ENCODE measurements at regions not wholly inside any gene's neighbourhood (a gene's known extent, or its start where the extent isn't known, plus 50 kb on each side); places are given as distances from the start of the nearest gene placed in this dataset.

- H3K4me3 Mint-ChIP-seq: no peak overlapping the region
Measured at GRCh38 chr11:131300439-131300717, 70.0 kb upstream of the NTM start.

More at GRCh38 chr11:131300439-131300717, 70.0 kb upstream of the NTM start:
- Histone ChIP-seq H4K20me1 (ENCODE audit: control insufficient read depth, insufficient read depth, insufficient read length) (no peaks in the 10 kb centered on the region), H3K18ac (ENCODE audit: insufficient read length, low read depth, low read length) (no peak overlapping the region), H3K9ac (ENCODE audit: extremely low read depth, insufficient read length, low read length) (no peak overlapping the region), H2AFZ (ENCODE audit: low read length) (no peak overlapping the region), H2BK12ac (ENCODE audit: insufficient read length, low read depth, low read length) (no peak overlapping the region), H2BK15ac (ENCODE audit: low read depth, low read length) (no peak overlapping the region), H3K4me2 (ENCODE audit: insufficient read depth, insufficient read length, low read length) (no peak overlapping the region), H3K56ac (ENCODE audit: insufficient read length, low read depth, low read length) (no peak overlapping the region), H3K27ac (ENCODE audit: insufficient read length, low read depth, low read length) (no peak overlapping the region), H3K9me3 (ENCODE audit: control insufficient read depth, low read depth, low read length) (no peaks in the 10 kb centered on the region), H3K79me2 (ENCODE audit: insufficient read depth, low read length) (no peaks in the 10 kb centered on the region; the same call in 1 of the 2 replicates), H3K79me1 (ENCODE audit: insufficient read depth, low read depth, low read length, poor library complexity, severe bottlenecking) (no peaks in the 10 kb centered on the region), H4K91ac (ENCODE audit: insufficient read length, low read depth, low read length) (no peak overlapping the region), H3K23ac (ENCODE audit: insufficient read length, low read depth, low read length) (no peak overlapping the region), H3K4ac (ENCODE audit: low read depth, low read length) (no peak overlapping the region), H4K8ac (replicated peaks; ENCODE audit: insufficient read length, low read depth, low read length) (no peak overlapping the region), H2BK20ac (ENCODE audit: low read depth, low read length, poor library complexity, severe bottlenecking) (no peak overlapping the region), H3K14ac (ENCODE audit: insufficient read depth, low read length) (no peak overlapping the region), H3K27me3 (ENCODE audit: insufficient read depth, low read length) (no peaks in the 10 kb centered on the region), H2BK120ac (ENCODE audit: low read depth, low read length, poor library complexity, severe bottlenecking) (no peak overlapping the region), H4K5ac (ENCODE audit: insufficient read length, low read depth, low read length) (no peak overlapping the region), H3K23me2 (ENCODE audit: insufficient read length, low read depth, low read length, poor library complexity, severe bottlenecking) (no peaks in the 10 kb centered on the region), H3T11ph (ENCODE audit: low read length) (no peak overlapping the region), H2AK5ac (ENCODE audit: insufficient read length, low read length) (no peak overlapping the region), H2BK5ac (ENCODE audit: insufficient read length, low read length) (no peak overlapping the region), H3K4me1 (ENCODE audit: insufficient read depth, low read length) (0 out of 2 replicates have a peak, but pooled peaks cover 5% of the 10 kb centered on the region)
- no peaks in the 10 kb centered on the region; the same call in 1 of the 2 replicates for H3K27me3 Mint-ChIP-seq (ENCODE audit: low read depth)
- H3K36me3 Mint-ChIP-seq (ENCODE audit: insufficient read depth in 1 of 3, low read depth in 3 of 3): peaks cover 13 to 19% (median 18%) of the 10 kb centered on the region in 3 experiments
- no peak for TF ChIP-seq CTCF (conservative IDR thresholded peaks at IDR 0.05)
- no peak overlapping the region for H3K27ac Mint-ChIP-seq
- WGBS (ENCODE audit: extremely low coverage, insufficient read length, low lambda C conversion rate): no CpG with 5 or more reads among the region's 10 CpGs
- H3K9me3 Mint-ChIP-seq: no peaks in the 10 kb centered on the region
- peaks cover 17 to 19% of the 10 kb centered on the region in 2 experiments for H3K4me1 Mint-ChIP-seq
- no peak for DNase-seq

Measured in H9 (cell line).